LHCN-M2 (cell line): ENCODE measurements at regions not wholly inside any gene's neighbourhood (a gene's known extent, or its start where the extent isn't known, plus 50 kb on each side); places are given as distances from the start of the nearest gene placed in this dataset.
A peak's percentile ranks its signal among the peaks of the same experiment; 100 is the strongest.

Experiments
- DNase-seq: peaks from one replicate; pipeline ENCODE4 v3.0.0-alpha.2; 2012; ENCODE audit warnings: low read depth

- peak; percentile 99 for DNase-seq
These were observed 81.3 kb downstream of the CDC42EP3 start for GRCh38 chr2:37590119-37590571.
